Inflammatory macrophage treated with lipopolysaccharide for 1 hour (primary cell): ENCODE measurements at regions not wholly inside any gene's neighbourhood (a gene's known extent, or its start where the extent isn't known, plus 50 kb on each side); places are given as distances from the start of the nearest gene placed in this dataset.
"Not testable (repeated sequence)": the region's sequence is repeated elsewhere in the genome, so short reads cannot be mapped to it uniquely, and the experiment has no call there.

Experiments
- DNase-seq, 2 donors: peaks; one replicate each; pipeline ENCODE4 v3.0.0-alpha.2; 2020 to 2022

GRCh38 chr10:29713450-29713849 lies 78.7 kb upstream of the SVIL start:
- DNase-seq: no peak

GRCh38 chr10:29712108-29712507 lies 77.3 kb upstream of the SVIL start:
- DNase-seq: no peak

GRCh38 chr10:29710128-29710527 lies 75.4 kb upstream of the SVIL start:
- DNase-seq: no peak

GRCh38 chr10:29709484-29710002 lies 74.8 kb upstream of the SVIL start:
- no peak for DNase-seq

- no peak for DNase-seq
Observed at GRCh38 chr10:29703271-29703670, 68.5 kb upstream of the SVIL start.

- DNase-seq: peak in 1 of 2 donors; percentile 35
Observed at GRCh38 chr10:29702273-29703164, 67.7 kb upstream of the SVIL start.

GRCh38 chr10:29701306-29701705 lies 66.5 kb upstream of the SVIL start:
- peak; percentile 68 to 76 for DNase-seq

- no peak for DNase-seq
Observed at GRCh38 chr10:29699621-29700020, 64.8 kb upstream of the SVIL start.

- DNase-seq: no peak
Observed at GRCh38 chr10:29698773-29699490, 64.2 kb upstream of the SVIL start.

GRCh38 chr10:29696581-29696980 lies 61.8 kb upstream of the SVIL start:
- not testable (repeated sequence) for DNase-seq

GRCh38 chr10:29694121-29694520 lies 59.4 kb upstream of the SVIL start:
- DNase-seq: no peak

GRCh38 chr10:29692121-29692539 lies 57.4 kb upstream of the SVIL start:
- no peak for DNase-seq

- DNase-seq: no peak
Observed at GRCh38 chr10:29691564-29692072, 56.8 kb upstream of the SVIL start.

- DNase-seq: peak; percentile 78 to 93
Observed at GRCh38 chr10:29689001-29689400, 54.2 kb upstream of the SVIL start.

- peak; percentile 51 to 62 for DNase-seq
Observed at GRCh38 chr10:29688230-29688661, 53.5 kb upstream of the SVIL start.

GRCh38 chr10:29687421-29688164 lies 52.8 kb upstream of the SVIL start:
- DNase-seq: peak; percentile 94 to 98

- no peak for DNase-seq
Observed at GRCh38 chr10:29685506-29685905, 50.7 kb upstream of the SVIL start.
